Astrocyte (in vitro differentiated cells and primary cell): ENCODE measurements at regions not wholly inside any gene's neighbourhood (a gene's known extent, or its start where the extent isn't known, plus 50 kb on each side); places are given as distances from the start of the nearest gene placed in this dataset.

Experiments used
- CTCF ChIP-seq: IDR thresholded peaks from 2 replicates; pipeline ENCODE4 v1.5.1; 2011; ENCODE audit warnings: low read depth, mild to moderate bottlenecking, inconsistent platforms, low read length, moderate library complexity; ENCODE audit not compliant: insufficient read depth
- EZH2 ChIP-seq: IDR thresholded peaks from 2 replicates; pipeline ENCODE4 v1.6.1; 2012; ENCODE audit warnings: mild to moderate bottlenecking, low read length, inconsistent platforms; ENCODE audit not compliant: insufficient read depth

- TF ChIP-seq CTCF (no peak), EZH2 (no peak)
These were observed 125.4 kb upstream of the PGR start for GRCh38 chr11:101255036-101255435.
